Astrocyte of the cerebellum (primary cell): ENCODE measurements at regions not wholly inside any gene's neighbourhood (a gene's known extent, or its start where the extent isn't known, plus 50 kb on each side); places are given as distances from the start of the nearest gene placed in this dataset.

Experiments
- DNase-seq: peaks from one replicate; pipeline ENCODE4 v3.0.0-alpha.2; 2011; ENCODE audit warnings: low read depth
- H3K4me3 ChIP-seq: 2 replicates; pipeline ENCODE4 v1.5.1; 2011; ENCODE audit warnings: mild to moderate bottlenecking, low read depth, low read length, moderate library complexity
- in situ Hi-C: cut with HindIII; loops from 2 replicates; pipeline ENCODE4 v1.10.0; 2017; ENCODE audit warnings: low sequenced_read_pairs
- TF ChIP-seq, protein P1 (sequence below): IDR thresholded peaks from 2 replicates; pipeline ENCODE4 v1.5.1; 2012; ENCODE audit warnings: low read length, low read depth, moderate library complexity, mild to moderate bottlenecking; ENCODE audit errors: missing control alignments

DNA sequence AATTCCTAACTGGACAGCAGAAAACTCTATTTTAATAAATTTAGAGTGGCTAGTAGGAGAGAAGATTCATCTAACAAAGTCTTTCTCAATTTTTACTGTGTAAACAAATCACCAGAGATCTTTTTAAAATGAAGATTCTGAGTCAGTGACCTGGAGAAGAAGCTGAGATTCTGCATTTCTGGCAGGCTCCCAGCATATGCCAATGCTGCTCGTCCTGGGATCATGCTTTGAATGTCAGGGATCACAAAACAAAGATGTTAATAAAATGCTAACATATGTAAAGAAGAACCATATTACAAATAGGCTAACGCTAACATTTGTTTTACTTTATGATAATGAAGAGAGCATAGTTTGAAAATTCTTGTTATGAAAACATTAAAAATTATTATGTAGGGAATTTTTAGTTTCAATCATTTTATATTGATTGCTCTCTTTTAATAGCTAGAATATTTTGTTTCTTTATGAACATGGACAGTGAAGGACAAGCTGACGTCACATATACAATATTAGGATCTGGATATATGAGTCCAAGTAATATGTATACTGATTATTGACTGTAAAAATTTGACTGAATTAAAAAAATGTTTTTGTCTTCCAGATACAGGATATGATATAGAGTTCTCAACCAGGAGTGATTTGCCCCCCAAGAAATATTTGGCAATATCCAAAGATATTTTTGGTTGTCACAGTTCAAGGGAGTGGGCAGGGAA lies 160.8 kb upstream of the GPR149 start:
- DNase-seq: no peak
- TF ChIP-seq, protein P1, sequence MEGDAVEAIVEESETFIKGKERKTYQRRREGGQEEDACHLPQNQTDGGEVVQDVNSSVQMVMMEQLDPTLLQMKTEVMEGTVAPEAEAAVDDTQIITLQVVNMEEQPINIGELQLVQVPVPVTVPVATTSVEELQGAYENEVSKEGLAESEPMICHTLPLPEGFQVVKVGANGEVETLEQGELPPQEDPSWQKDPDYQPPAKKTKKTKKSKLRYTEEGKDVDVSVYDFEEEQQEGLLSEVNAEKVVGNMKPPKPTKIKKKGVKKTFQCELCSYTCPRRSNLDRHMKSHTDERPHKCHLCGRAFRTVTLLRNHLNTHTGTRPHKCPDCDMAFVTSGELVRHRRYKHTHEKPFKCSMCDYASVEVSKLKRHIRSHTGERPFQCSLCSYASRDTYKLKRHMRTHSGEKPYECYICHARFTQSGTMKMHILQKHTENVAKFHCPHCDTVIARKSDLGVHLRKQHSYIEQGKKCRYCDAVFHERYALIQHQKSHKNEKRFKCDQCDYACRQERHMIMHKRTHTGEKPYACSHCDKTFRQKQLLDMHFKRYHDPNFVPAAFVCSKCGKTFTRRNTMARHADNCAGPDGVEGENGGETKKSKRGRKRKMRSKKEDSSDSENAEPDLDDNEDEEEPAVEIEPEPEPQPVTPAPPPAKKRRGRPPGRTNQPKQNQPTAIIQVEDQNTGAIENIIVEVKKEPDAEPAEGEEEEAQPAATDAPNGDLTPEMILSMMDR: no peak
- in situ Hi-C loops: no loop called here
- H3K4me3 ChIP-seq: no peak overlapping the region

- DNase-seq: no peak
- TF ChIP-seq, protein P1: no peak
- H3K4me3 ChIP-seq: no peak overlapping the region
- in situ Hi-C loops: no loop called here
These were observed 158.8 kb upstream of the GPR149 start for GRCh38 chr3:154588831-154589230.

DNA sequence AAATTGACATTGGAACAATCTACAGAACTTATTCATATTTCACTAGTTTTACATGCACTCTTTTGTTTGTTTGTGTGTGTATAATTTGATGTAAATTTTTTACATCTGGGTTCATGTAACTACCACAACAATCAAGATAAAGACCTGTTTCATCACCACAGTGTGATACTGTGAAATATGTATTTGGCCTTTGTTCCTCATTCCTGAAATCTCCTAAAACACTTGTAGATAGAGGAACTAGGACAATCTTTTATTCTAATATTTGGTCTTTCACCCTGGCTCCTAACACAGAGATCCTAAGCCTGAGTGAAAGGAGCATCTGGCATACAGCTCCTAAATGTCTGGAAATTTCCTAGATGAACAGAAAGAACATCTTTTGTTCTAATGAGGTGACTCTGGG lies 155.0 kb upstream of the GPR149 start:
- H3K4me3 ChIP-seq: no peak overlapping the region
- DNase-seq: no peak
- TF ChIP-seq, protein P1: no peak
- in situ Hi-C loops: no loop called here

DNA sequence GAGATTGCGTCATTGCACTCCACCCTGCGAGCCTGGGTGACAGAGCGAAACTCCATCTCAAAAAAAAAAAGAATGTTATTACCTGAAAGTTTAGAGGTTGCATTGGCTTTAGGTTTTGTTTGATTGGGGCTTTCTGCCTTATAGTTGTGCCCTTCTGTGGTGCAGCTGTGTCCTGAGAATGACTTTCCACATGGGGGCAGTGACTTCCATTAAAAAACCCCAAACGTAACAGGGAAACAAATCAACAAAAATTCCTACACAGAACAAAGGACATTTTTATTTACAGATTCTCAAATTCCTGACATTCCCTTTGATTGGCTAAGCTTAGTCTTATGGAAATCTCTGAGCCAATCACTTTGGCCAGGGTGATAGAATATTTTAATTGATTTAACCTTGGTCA lies 154.1 kb upstream of the GPR149 start:
- TF ChIP-seq, protein P1: no peak
- no peak for DNase-seq
- in situ Hi-C loops: no loop called here
- no peak overlapping the region for H3K4me3 ChIP-seq

- in situ Hi-C loops: no loop called here
- TF ChIP-seq, protein P1: no peak
- no peak for DNase-seq
- H3K4me3 ChIP-seq: no peak overlapping the region
These were observed 153.2 kb upstream of the GPR149 start for GRCh38 chr3:154583086-154583634.

DNA sequence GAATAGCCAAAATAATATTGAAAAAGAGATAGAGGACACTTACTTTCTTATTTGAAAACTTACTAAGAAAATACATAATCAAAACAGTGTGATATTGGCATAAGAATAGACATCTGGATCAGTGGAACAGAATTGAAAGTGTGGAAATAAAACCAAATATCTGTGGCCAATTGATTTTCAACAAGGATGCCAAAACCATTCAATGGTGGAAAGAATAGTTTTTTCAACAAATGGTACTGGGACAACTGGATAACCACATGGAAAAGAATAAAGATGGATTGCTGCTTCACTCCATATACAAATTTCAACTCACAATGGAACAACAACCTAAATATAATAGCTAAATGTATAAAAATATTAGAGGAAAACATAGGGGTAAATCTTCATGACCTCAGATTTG lies 152.5 kb upstream of the GPR149 start:
- in situ Hi-C loops: no loop called here
- H3K4me3 ChIP-seq: no peak overlapping the region
- TF ChIP-seq, protein P1: no peak
- DNase-seq: no peak
